ENCODE measurements at regions not wholly inside any gene's neighbourhood (a gene's known extent, or its start where the extent isn't known, plus 50 kb on each side); places are given as distances from the start of the nearest gene placed in this dataset.
"Not testable (repeated sequence)": the region's sequence is repeated elsewhere in the genome, so short reads cannot be mapped to it uniquely, and the experiment has no call there.

GRCh38 chrX:123788193-123788592 is 55.3 kb upstream of the THOC2 start:
- not testable (repeated sequence) for DNase-seq

GRCh38 chrX:123788744-123789143 is 55.9 kb upstream of the THOC2 start:
- no peak for DNase-seq

GRCh38 chrX:123797543-123798447 is 62.1 kb upstream of the XIAP start:
- no peak for DNase-seq

GRCh38 chrX:123798706-123799430 is 61.0 kb upstream of the XIAP start:
- not testable (repeated sequence) for DNase-seq

- DNase-seq: no peak
Observed at GRCh38 chrX:123801901-123802300, 58.0 kb upstream of the XIAP start.

GRCh38 chrX:123803331-123803983 is 56.4 kb upstream of the XIAP start:
- DNase-seq: peak in 5 of 6 experiments; percentile 1 to 65 (median 45)

GRCh38 chrX:123803984-123804365 is 55.9 kb upstream of the XIAP start:
- DNase-seq: not testable (repeated sequence)

GRCh38 chrX:123807835-123808416 is 51.9 kb upstream of the XIAP start:
- DNase-seq: no peak

GRCh38 chrX:123809854-123810375 is 49.9 kb upstream of the XIAP start:
- no peak for DNase-seq
